HG02938 (cell line): ENCODE measurements at regions not wholly inside any gene's neighbourhood (a gene's known extent, or its start where the extent isn't known, plus 50 kb on each side); places are given as distances from the start of the nearest gene placed in this dataset.

Experiments used
- ATAC-seq: cut with Tn5 transposase; IDR thresholded peaks from one replicate; pipeline ENCODE4 v1.9.1; 2021; ENCODE audit warnings: mild to moderate bottlenecking, moderate library complexity; ENCODE audit not compliant: unreplicated experiment

DNA sequence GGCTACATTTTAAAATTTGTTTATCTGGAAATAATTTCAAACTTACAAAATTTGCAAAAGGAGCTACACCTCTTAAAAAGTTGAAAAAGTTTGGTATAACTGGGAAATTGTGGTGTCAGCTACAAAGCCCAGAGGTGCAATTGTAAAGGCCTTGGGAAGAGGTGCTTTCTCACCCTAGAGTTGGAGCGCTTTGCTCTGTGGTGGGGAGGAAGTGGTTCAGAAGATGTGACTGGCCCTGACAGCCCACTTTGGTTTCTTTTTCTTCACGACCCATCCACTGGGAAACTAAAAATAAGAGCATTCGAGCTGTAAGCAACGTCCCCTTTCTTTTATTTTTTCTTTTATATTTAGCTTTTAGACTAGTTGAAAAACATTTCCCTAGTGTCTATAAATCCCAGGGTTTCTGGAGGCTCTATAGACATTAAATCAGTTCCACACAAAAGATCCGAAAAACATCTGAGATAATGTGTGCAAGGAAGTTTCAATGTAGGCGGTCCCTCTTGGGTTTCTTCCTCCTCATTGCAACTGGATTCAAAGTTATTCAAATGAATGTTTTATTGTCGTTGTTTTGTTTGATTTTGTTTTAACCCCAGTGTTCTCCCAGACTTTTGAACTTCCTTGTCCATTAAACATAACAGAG is 397.8 kb downstream of the KIF16B start:
- ATAC-seq: peak; percentile 65

DNA sequence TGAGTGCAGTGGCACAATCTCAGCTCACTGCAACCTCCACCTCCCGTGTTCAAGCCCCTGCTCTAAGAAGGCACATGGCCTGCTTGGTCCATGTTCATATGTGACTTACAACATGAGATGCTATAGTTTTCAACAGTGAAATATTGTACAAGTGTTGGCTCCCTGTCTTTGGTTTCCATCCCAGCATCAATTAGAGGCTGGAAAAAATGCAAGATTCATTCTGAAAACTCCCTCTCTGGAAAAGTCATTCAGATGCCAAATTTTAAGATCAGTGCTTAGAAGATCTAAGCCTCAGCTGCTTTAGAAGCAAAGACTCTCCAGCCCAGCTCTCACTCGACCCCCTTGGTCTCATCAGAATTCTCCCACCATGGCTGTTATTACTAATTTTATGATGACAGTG is 398.9 kb downstream of the KIF16B start:
- ATAC-seq: no peak

DNA sequence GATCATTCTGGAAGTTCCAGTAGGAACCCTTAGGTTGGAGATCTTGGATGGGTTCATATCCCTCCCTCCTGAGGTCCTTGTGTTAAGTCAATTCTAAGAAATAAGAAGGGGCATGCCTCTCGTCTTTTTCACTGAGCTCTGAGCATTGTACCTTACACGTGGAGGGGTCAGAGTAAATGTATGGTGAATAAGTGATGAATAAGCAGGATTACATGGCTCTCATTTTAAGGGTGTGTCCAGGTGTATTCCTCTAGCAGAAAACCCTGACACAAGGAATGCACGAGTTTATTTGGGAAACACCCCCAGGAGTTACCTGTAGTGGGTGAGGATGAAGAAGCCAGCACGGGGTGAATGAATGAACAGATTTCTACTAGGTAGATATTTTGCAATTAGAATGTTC is 400.2 kb downstream of the KIF16B start:
- no peak for ATAC-seq

DNA sequence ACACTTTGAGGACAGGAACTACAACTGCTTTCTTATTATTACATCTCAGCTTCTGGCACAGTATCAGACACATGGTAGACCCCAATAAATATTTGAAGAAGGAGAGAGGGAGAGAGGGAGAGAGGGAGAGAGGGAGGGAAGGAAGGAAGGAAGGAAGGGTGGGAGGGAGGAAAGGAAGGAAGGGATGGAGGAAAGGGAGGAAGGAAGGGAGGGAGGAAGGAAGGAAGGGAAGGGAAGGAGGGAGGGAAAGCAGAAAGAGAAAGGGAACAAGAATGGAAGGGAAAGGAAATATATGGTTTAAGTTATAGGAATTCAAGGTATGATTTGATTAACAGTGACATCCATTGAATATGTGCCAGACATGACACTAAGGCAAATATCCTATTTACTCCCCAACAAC is 402.1 kb downstream of the KIF16B start:
- ATAC-seq: no peak

DNA sequence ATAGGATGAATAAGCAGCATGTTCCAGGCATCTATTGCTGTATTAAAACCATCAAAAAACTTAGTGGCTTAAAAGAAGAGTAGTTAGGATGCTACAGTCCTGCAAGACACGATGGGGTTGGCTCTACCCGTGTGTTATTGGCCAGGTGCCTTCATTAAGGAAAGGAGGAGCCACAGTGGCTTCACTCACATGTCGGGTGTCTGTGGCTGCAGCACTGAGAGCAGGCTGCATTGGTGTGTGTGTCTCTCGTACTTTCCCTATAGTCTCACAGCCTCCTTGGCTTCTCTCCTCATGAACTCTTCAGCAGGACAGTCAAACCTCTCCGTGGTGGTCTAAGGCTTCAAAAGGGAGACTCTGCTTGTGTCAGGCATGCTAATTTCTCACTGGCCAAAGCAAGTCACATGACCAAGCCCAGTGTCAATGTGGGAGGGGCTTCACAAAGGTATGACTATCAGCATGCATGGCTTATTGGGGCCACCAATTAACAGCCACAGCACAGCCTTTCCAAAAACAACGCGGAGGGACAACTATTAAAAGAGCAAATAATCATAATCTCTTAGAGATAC is 402.8 kb downstream of the KIF16B start:
- no peak for ATAC-seq

DNA sequence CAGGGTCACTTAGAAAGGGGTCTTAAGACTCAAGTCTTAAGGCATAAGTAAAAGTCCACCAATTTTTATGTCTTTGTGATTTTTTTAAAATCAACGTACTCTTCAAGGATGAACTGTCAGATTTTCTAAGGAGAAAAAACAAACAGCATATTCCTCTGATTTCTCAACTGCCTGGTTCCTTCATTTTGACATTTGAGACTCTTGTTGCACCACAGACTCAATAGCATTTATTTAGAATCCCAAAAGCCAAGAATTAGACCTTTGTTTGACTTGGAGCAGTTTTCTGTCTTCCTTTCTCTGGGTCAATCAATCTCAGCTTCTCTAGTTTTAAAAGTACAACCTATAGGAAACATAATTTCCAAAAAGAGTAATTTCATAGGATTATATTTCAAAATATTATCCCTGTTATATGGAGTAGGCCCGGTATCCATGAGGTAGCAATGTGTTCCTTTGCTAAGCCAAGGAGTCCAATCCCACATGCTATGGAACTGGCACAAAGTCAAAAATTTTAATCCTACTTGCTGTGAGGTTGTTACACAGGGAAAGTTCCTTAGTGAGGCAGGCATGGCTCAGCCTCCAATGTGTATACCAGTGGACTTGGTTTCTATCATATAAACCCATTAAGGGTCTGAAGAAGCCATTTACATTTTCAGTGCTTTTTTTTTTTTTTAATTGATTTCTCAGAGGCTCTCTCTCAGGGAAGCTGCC is 405.7 kb downstream of the KIF16B start:
- ATAC-seq: no peak

DNA sequence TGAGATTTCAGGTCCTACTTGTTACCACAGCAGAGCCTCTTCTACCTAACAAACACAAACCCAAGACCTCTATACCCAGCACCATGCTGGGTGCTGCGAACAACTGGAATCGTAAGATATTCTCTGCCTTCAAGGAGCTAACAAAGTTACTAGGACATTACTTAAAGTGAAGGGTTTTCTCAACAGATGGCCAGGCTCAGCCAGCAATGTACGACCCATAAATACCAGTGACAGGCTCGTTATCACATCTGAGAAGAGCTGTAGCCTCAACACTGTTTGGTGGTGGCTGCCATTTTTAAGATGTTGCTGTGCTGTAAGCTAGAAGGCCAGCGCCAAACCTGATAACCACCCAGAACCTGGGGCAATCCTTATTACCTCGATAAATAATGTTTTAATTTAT is 406.5 kb downstream of the KIF16B start:
- no peak for ATAC-seq

- peak; percentile 43 for ATAC-seq
Measured at GRCh38 chr20:16158976-16159286, 414.3 kb downstream of the KIF16B start.

GRCh38 chr20:16158090-16158975 is 414.9 kb downstream of the KIF16B start:
- peak; percentile 86 for ATAC-seq

GRCh38 chr20:16147916-16148315 is 425.3 kb downstream of the KIF16B start:
- no peak for ATAC-seq

- ATAC-seq: no peak
Measured at GRCh38 chr20:16147216-16147615, 426.0 kb downstream of the KIF16B start.

- ATAC-seq: no peak
Measured at GRCh38 chr20:16145919-16146318, 427.3 kb downstream of the KIF16B start.

GRCh38 chr20:16143596-16143995 is 429.7 kb downstream of the KIF16B start:
- ATAC-seq: no peak

DNA sequence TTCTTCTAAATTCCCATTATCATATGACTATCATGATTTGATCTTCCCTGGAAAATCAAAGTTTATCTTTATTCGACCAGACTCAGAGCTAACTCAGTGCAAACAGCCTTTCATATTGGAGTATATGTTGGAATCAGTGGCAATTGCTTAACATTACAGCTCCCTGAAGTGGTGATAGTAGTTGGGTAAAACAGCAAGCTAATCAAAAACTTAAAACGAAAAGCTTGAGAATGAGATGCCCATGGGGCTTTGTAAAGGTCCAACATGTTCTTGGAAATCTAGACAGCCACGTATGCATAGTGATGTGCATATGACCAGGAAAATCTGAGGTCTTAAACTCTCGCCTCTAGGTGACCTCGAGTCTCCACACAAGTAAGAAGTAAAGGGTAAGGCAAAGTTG is 437.6 kb downstream of the KIF16B start:
- ATAC-seq: no peak

GRCh38 chr20:16132036-16132798 is 441.0 kb downstream of the KIF16B start:
- ATAC-seq: no peak

DNA sequence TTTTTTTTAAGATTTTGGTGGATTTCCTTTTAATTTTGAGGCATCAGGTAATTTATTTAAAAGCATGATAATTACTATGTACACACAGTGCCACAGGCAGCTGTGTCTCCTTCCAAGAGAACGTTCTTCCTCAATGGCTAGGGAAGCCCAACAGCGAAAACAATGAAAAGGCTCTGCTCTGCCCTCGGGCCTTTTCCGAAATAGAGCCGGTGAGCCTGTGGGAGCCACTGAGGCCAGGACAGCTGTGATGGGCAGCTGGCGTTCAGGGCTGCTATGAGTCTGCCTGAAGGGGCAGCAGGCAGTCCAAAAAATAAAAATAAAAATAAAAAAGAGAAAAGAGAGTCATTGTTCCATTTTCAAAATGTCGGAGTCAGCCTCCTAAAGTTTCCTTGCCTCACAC is 443.8 kb downstream of the KIF16B start:
- no peak for ATAC-seq

- no peak for ATAC-seq
Measured at GRCh38 chr20:16128538-16129106, 444.6 kb downstream of the KIF16B start.

- ATAC-seq: no peak
Measured at GRCh38 chr20:16125816-16126215, 447.4 kb downstream of the KIF16B start.

DNA sequence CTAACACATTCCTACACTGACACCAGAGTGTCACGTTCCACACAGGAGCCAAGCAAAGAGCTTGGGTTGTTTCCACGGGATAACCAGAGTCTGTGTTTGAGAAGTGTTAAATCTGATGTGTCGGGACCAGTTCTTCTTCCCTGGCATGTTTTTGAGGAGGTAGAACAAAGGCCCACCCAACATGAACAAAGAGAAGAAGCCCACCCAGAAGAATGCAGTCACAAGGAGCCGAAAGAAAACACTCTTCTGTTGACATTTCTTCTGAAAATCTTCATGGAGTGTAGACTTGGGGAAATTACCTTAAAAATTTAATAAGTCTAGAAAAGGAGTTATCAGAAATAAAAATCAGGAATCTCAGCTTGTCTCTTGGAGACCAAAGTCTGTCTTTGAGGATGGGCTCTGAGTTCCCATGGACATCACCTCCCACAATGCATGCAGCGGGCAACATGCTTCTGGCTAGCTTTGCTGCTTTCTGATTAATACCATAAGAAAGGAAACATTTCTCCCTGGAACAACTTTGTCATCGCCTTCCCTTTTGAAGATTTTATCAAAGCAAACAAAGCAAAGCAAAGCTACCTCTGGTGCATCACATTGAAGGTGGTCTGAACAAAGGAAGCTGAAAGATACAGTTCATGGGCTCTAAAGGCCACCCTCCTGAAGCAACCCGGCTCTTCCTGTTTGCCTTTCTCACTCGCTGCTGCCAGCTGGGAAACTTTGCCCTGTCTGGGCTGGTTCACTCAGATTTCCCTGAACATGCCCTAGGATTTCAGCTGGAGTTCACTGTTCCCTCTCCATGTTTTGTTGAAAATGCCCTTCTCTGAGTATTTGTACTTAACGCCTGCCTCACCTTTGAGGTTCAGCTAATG is 448.1 kb downstream of the KIF16B start:
- ATAC-seq: no peak

GRCh38 chr20:16124491-16124890 is 448.8 kb downstream of the KIF16B start:
- no peak for ATAC-seq
